ENCODE measurements at regions not wholly inside any gene's neighbourhood (a gene's known extent, or its start where the extent isn't known, plus 50 kb on each side); places are given as distances from the start of the nearest gene placed in this dataset.

- in situ Hi-C loops (cut with MboI): loop anchor here (25.0 kb wide), 2 partner anchors 646 to 1271 kb away; no protein-coding TSS in a partner anchor
- intact Hi-C loops (cut with micrococcal nuclease; ENCODE audit: unreplicated experiment): loop anchor here (1.0 to 5.0 kb wide), 3 partner anchors 119 to 1286 kb away; no protein-coding TSS in a partner anchor
- Histone ChIP-seq H3K4me1 (ENCODE audit: control insufficient read depth, insufficient read depth, low read length) (no peaks in the 10 kb centered on the region), H3K36me3 (ENCODE audit: control insufficient read depth in 2 of 2, insufficient read depth in 2 of 2, low read length in 1 of 2) (no peaks in the 10 kb centered on the region), H3K79me2 (ENCODE audit: control insufficient read depth, insufficient read depth, low read length) (no peaks in the 10 kb centered on the region), H3K27ac (ENCODE audit: control insufficient read depth, insufficient read depth) (no peak overlapping the region), H3K9me3 (replicated peaks; ENCODE audit: control insufficient read depth, insufficient read depth, low read length) (no peaks in the 10 kb centered on the region), H4K20me1 (ENCODE audit: control insufficient read depth, insufficient read depth) (no peaks in the 10 kb centered on the region), H2AFZ (ENCODE audit: control insufficient read depth, low read depth, low read length) (no peak overlapping the region), H3K4me2 (ENCODE audit: control insufficient read depth, insufficient read depth) (no peak overlapping the region), H3K4me3 (no peak overlapping the region), H3K9ac (ENCODE audit: control insufficient read depth, insufficient read depth, low read length) (no peak overlapping the region), H3K27me3 (replicated peaks in 1 of 2; ENCODE audit: control insufficient read depth in 2 of 2, insufficient read depth in 2 of 2, low read length in 1 of 2) (no peaks in the 10 kb centered on the region)
- ATAC-seq: peak; percentile 63
- no TSS peak for BruUV-seq (replicated peaks)
- FAIRE-seq: peak; percentile 93
- CTCF ChIA-PET: interaction anchor here (0.6 to 1.6 kb wide), 9 partner anchors 8 to 650 kb away, joined by 3 to 6 read pairs (median 4); no protein-coding TSS in a partner anchor
- 1% methylated on average over 7 of the region's 7 CpGs for WGBS (ENCODE audit: insufficient coverage, insufficient replicate concordance, low lambda C conversion rate, missing lambda C conversion rate)
- SMC1A ChIA-PET (ENCODE audit: uncharacterized antibody, unreplicated experiment): interaction anchor here (1.1 kb wide), 1 partner anchor 649 kb away, joined by 5 read pairs; no protein-coding TSS in a partner anchor
- POLR2A ChIA-PET: no interaction called here
- no peak for DNase-seq (ENCODE audit: low read depth, low spot score)
- RAD21 ChIA-PET (ENCODE audit: unreplicated experiment): interaction anchor here (0.7 kb wide), 1 partner anchor 147 kb away, joined by 3 read pairs; no protein-coding TSS in a partner anchor
- TF ChIP-seq ZNF217 (IDR thresholded peaks at IDR 0.05) (no peak), ZBTB40 (IDR thresholded peaks at IDR 0.05; ENCODE audit: borderline replicate concordance) (no peak), NR2C1 (IDR thresholded peaks at IDR 0.05) (no peak), SP1 (IDR thresholded peaks at IDR 0.05; ENCODE audit: low read depth, low read length) (no peak), TCF12 (IDR thresholded peaks at IDR 0.05; ENCODE audit: low read depth, low read length) (no peak), POU2F2 (IDR thresholded peaks at IDR 0.05; ENCODE audit: borderline replicate concordance, low read depth, low read length) (peak; percentile 45; the same call in 1 of the 3 replicates), CHD4 (IDR thresholded peaks at IDR 0.05) (no peak), FOXM1 (IDR thresholded peaks at IDR 0.05; ENCODE audit: low read depth, low read length) (peak; percentile 51; the same call in 1 of the 2 replicates), E4F1 (IDR thresholded peaks at IDR 0.05; ENCODE audit: borderline replicate concordance, partially characterized antibody) (no peak), JUNB (IDR thresholded peaks at IDR 0.05) (no peak), EGR1 (IDR thresholded peaks at IDR 0.05; ENCODE audit: borderline replicate concordance in 1 of 2, low read depth in 2 of 2, low read length in 2 of 2) (no peak), BCL11A (IDR thresholded peaks at IDR 0.05; ENCODE audit: low read depth, low read length) (no peak), CTCF (IDR thresholded peaks at IDR 0.05 in 2 of 3, conservative IDR thresholded peaks at IDR 0.05 in 1 of 3; ENCODE audit: control insufficient read depth in 2 of 3, extremely low read depth in 1 of 3, insufficient read depth in 1 of 3, low read depth in 3 of 3, low read length in 3 of 3) (peak; percentile 86 to 94 (median 90)), IRF5 (IDR thresholded peaks at IDR 0.05; ENCODE audit: borderline replicate concordance) (no peak)
Observed at GRCh38 chr4:111283066-111283677, 660.3 kb upstream of the PITX2 start.
